ENCODE measurements at regions not wholly inside any gene's neighbourhood (a gene's known extent, or its start where the extent isn't known, plus 50 kb on each side); places are given as distances from the start of the nearest gene placed in this dataset.
"Not testable (repeated sequence)": the region's sequence is repeated elsewhere in the genome, so short reads cannot be mapped to it uniquely, and the experiment has no call there.

- not testable (repeated sequence) for TF ChIP-seq SP7 (tag by site-specific recombination; IDR thresholded peaks at IDR 0.05); ZNF350 (tag by site-specific recombination; IDR thresholded peaks at IDR 0.05); PRDM10 (tag by site-specific recombination; IDR thresholded peaks at IDR 0.05); CTCF (tag by site-specific recombination; IDR thresholded peaks at IDR 0.05); SETDB1 (IDR thresholded peaks at IDR 0.05; ENCODE audit: insufficient read length, low read length); KLF10 (tag by site-specific recombination; IDR thresholded peaks at IDR 0.05); SALL2 (tag by site-specific recombination; IDR thresholded peaks at IDR 0.05; ENCODE audit: borderline replicate concordance); ZNF114 (tag by site-specific recombination; IDR thresholded peaks at IDR 0.05)
- TF ChIP-seq, protein P1, sequence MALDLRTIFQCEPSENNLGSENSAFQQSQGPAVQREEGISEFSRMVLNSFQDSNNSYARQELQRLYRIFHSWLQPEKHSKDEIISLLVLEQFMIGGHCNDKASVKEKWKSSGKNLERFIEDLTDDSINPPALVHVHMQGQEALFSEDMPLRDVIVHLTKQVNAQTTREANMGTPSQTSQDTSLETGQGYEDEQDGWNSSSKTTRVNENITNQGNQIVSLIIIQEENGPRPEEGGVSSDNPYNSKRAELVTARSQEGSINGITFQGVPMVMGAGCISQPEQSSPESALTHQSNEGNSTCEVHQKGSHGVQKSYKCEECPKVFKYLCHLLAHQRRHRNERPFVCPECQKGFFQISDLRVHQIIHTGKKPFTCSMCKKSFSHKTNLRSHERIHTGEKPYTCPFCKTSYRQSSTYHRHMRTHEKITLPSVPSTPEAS (tag by site-specific recombination; IDR thresholded peaks at IDR 0.05), result not testable (repeated sequence)
- TF ChIP-seq, protein P2, sequence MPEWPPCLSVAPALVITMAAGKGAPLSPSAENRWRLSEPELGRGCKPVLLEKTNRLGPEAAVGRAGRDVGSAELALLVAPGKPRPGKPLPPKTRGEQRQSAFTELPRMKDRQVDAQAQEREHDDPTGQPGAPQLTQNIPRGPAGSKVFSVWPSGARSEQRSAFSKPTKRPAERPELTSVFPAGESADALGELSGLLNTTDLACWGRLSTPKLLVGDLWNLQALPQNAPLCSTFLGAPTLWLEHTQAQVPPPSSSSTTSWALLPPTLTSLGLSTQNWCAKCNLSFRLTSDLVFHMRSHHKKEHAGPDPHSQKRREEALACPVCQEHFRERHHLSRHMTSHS (tag by site-specific recombination; IDR thresholded peaks at IDR 0.05), result not testable (repeated sequence)
These were observed 68.4 kb downstream of the RAP2B start for GRCh38 chr3:153230427-153230826.

Measured in HEK293 (cell line).